ENCODE measurements at regions not wholly inside any gene's neighbourhood (a gene's known extent, or its start where the extent isn't known, plus 50 kb on each side); places are given as distances from the start of the nearest gene placed in this dataset.

DNA sequence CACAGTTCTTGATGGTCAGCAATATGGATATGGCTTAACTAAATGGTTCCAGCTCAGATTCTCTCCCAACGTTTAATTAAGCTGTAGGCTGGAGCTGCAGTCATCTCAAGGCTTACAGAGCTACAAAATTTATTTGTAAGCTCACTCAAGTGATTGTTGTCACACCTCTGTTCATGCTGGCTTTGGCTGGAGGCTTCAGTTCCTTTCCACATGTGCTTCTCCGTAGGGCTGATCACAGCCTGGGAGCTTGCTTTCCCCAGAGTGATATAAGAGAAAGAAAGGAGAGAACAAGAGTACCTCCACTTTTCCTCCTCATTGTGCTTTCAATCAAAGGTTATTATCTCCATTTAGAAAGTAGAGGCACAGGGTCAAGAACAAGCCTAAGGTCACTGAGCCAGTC is 182.7 kb upstream of the KCNN2 start:
- CTCF ChIA-PET, result no interaction called here
- DNase-seq (ENCODE audit: low read depth, low spot score), result no peak
- no peak for ATAC-seq

DNA sequence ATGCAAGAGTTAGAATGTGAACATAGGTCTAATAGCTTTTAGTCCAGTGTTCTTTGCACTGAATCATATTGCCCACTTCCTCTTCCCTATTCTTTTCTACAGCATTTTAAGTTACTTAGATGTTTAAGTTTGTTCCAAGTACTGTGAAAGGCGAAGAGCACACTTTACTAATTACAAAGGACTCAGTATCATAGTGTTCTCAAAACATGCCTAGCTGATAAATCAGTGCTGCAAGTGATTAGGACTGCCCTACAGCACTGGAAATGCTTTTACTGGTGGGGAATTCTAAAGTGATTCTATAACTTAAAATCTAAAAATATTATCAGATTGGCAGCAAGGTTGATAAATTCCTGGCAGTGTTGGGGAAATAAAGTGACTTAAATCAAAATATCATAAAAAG is 177.9 kb upstream of the KCNN2 start:
- POLR2A ChIA-PET, result no interaction called here
- ATAC-seq (no peak), DNase-seq (ENCODE audit: low read depth, low spot score) (no peak)
- 0 out of 2 replicates have a peak, but pooled peaks cover 7% of the 10 kb centered on the region for H3K9me3 ChIP-seq (ENCODE audit: control insufficient read depth, insufficient read depth, low read depth, low read length)
- H3K4me3 ChIP-seq (ENCODE audit: low read depth in 2 of 2, low read length in 2 of 2), result no peak overlapping the region
- in situ Hi-C loops (cut with HindIII; ENCODE audit: low pct_unique_long_range_greater_than_20kb, low sequenced_read_pairs) (no loop called here), intact Hi-C loops (cut with micrococcal nuclease; ENCODE audit: unreplicated experiment) (no loop called here)
- CTCF ChIA-PET, result no interaction called here
- no peak overlapping the region for H3K27ac ChIP-seq (ENCODE audit: low read length)
- no peaks in the 10 kb centered on the region for H3K27me3 ChIP-seq (ENCODE audit: control insufficient read depth, insufficient read depth, low read length)
- no peak for TF ChIP-seq POLR2AphosphoS5 (IDR thresholded peaks at IDR 0.05; ENCODE audit: low read depth, low read length)
- no peak for TF ChIP-seq SIN3A (IDR thresholded peaks at IDR 0.05; ENCODE audit: borderline replicate concordance, insufficient read depth, low read depth, low read length)
- TF ChIP-seq, protein P1, sequence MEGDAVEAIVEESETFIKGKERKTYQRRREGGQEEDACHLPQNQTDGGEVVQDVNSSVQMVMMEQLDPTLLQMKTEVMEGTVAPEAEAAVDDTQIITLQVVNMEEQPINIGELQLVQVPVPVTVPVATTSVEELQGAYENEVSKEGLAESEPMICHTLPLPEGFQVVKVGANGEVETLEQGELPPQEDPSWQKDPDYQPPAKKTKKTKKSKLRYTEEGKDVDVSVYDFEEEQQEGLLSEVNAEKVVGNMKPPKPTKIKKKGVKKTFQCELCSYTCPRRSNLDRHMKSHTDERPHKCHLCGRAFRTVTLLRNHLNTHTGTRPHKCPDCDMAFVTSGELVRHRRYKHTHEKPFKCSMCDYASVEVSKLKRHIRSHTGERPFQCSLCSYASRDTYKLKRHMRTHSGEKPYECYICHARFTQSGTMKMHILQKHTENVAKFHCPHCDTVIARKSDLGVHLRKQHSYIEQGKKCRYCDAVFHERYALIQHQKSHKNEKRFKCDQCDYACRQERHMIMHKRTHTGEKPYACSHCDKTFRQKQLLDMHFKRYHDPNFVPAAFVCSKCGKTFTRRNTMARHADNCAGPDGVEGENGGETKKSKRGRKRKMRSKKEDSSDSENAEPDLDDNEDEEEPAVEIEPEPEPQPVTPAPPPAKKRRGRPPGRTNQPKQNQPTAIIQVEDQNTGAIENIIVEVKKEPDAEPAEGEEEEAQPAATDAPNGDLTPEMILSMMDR (IDR thresholded peaks at IDR 0.05), result no peak
- no peak for TF ChIP-seq TCF7L2 (IDR thresholded peaks at IDR 0.05; ENCODE audit: low read depth, low read length)
- TF ChIP-seq, protein P2, sequence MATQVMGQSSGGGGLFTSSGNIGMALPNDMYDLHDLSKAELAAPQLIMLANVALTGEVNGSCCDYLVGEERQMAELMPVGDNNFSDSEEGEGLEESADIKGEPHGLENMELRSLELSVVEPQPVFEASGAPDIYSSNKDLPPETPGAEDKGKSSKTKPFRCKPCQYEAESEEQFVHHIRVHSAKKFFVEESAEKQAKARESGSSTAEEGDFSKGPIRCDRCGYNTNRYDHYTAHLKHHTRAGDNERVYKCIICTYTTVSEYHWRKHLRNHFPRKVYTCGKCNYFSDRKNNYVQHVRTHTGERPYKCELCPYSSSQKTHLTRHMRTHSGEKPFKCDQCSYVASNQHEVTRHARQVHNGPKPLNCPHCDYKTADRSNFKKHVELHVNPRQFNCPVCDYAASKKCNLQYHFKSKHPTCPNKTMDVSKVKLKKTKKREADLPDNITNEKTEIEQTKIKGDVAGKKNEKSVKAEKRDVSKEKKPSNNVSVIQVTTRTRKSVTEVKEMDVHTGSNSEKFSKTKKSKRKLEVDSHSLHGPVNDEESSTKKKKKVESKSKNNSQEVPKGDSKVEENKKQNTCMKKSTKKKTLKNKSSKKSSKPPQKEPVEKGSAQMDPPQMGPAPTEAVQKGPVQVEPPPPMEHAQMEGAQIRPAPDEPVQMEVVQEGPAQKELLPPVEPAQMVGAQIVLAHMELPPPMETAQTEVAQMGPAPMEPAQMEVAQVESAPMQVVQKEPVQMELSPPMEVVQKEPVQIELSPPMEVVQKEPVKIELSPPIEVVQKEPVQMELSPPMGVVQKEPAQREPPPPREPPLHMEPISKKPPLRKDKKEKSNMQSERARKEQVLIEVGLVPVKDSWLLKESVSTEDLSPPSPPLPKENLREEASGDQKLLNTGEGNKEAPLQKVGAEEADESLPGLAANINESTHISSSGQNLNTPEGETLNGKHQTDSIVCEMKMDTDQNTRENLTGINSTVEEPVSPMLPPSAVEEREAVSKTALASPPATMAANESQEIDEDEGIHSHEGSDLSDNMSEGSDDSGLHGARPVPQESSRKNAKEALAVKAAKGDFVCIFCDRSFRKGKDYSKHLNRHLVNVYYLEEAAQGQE (IDR thresholded peaks at IDR 0.05; ENCODE audit: insufficient read depth in 1 of 2, low read depth in 2 of 2, low read length in 1 of 2), result no peak
- no peaks in the 10 kb centered on the region for H3K36me3 ChIP-seq (ENCODE audit: control insufficient read depth, insufficient read depth, low read length)
- BruUV-seq (replicated peaks), result no TSS peak
- H3K4me1 ChIP-seq (ENCODE audit: control insufficient read depth, insufficient read depth, low read length), result no peaks in the 10 kb centered on the region

More for the DNA sequence above, 182.7 kb upstream of the KCNN2 start:
- Histone ChIP-seq H3K4me1 (ENCODE audit: control insufficient read depth, insufficient read depth, low read length) (no peaks in the 10 kb centered on the region), H3K27me3 (ENCODE audit: control insufficient read depth, insufficient read depth, low read length) (no peaks in the 10 kb centered on the region), H3K36me3 (ENCODE audit: control insufficient read depth, insufficient read depth, low read length) (no peaks in the 10 kb centered on the region), H3K27ac (ENCODE audit: low read length) (no peak overlapping the region), H3K9me3 (ENCODE audit: control insufficient read depth, insufficient read depth, low read depth, low read length) (0 out of 2 replicates have a peak, but pooled peaks cover 7% of the 10 kb centered on the region), H3K4me3 (ENCODE audit: low read depth in 2 of 2, low read length in 2 of 2) (no peak overlapping the region)
- TF ChIP-seq, protein P1 (IDR thresholded peaks at IDR 0.05), result no peak
- no peak for TF ChIP-seq SIN3A (IDR thresholded peaks at IDR 0.05; ENCODE audit: borderline replicate concordance, insufficient read depth, low read depth, low read length)
- TF ChIP-seq TCF7L2 (IDR thresholded peaks at IDR 0.05; ENCODE audit: low read depth, low read length), result no peak
- TF ChIP-seq, protein P2 (IDR thresholded peaks at IDR 0.05; ENCODE audit: insufficient read depth in 1 of 2, low read depth in 2 of 2, low read length in 1 of 2), result no peak
- no peak for TF ChIP-seq POLR2AphosphoS5 (IDR thresholded peaks at IDR 0.05; ENCODE audit: low read depth, low read length)
- in situ Hi-C loops (cut with HindIII; ENCODE audit: low pct_unique_long_range_greater_than_20kb, low sequenced_read_pairs), result no loop called here
- no TSS peak for BruUV-seq (replicated peaks)
- intact Hi-C loops (cut with micrococcal nuclease; ENCODE audit: unreplicated experiment), result no loop called here
- POLR2A ChIA-PET, result no interaction called here

Measured in Panc1 (cell line).